Stimulated activated naive CD8-positive, alpha-beta T cell treated with anti-CD3 and anti-CD28 coated beads, Interleukin-15, Interleukin-2, amounts not matched to agents 100 U/mL and 50 U/mL, for 24 hours (primary cell): ENCODE measurements at regions not wholly inside any gene's neighbourhood (a gene's known extent, or its start where the extent isn't known, plus 50 kb on each side); places are given as distances from the start of the nearest gene placed in this dataset.
"Not testable (repeated sequence)": the region's sequence is repeated elsewhere in the genome, so short reads cannot be mapped to it uniquely, and the experiment has no call there.

Experiments
- ATAC-seq: fragments of 150-1000 bp; cut with Tn5 transposase; one replicate; pipeline ENCODE4 v1.10.0; 2021
- DNase-seq: peaks from one replicate; pipeline ENCODE4 v3.0.0; 2021

DNA sequence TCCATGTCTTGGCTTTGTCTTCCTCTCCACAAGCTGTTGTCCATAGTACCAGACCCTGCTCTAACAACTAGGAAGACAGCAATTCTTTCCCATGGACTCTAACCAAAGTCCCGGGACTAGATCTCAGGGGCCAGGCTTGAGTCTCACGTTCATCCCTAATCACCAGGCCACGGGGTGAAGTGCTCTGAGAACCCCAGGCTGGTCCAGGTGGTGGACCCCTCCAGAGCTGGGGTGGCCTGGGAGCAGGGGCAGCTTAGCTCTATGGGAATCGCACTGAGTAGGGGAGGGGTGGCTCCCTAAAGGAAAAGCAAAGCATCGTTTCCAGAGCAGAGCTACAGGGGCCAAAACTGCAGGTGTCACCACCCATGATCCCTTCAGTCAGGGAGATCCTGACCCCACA, 150.9 kb downstream of the TPRA1 start:
- DNase-seq (no peak), ATAC-seq (no peak)

DNA sequence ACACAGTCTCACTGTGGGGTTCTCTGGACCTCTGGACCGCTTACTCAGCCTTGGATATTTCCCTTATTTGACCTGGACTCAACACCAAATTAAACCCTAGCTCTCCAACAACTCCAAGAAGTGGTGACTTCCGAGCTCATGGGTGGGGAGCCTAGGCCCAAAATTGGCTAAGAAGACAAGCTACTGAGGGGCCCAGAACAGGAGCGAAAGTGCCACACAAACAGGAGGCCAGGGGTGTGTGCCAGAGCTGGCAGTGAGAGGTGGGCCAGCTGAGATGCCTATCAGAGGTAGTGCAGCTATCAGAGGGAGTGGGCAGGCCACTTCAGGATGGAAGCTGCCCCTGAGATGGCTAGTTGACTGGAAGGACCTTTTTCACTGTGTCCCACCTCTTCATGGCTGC, 151.1 kb upstream of the PRR20G start:
- ATAC-seq (no peak), DNase-seq (no peak)

DNA sequence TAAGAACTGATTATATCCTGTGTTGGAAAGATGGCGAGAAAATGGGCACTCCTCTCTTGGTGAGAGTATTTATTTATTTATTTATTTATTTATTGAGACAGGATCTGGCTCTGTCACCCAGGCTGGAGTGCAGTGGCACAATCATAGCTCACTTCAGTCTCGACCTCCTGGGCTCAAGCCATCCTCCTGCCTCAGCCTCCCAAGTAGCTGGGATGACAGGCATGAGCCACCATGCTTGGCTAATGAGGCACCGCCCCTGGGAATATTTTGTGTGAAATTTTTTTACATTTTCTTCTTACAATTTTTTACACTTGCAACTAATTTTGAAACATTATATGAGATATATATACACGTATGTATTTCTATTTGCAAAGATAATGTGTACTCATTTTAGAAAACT, 150.5 kb upstream of the PRR20G start:
- ATAC-seq (no peak), DNase-seq (no peak)

DNA sequence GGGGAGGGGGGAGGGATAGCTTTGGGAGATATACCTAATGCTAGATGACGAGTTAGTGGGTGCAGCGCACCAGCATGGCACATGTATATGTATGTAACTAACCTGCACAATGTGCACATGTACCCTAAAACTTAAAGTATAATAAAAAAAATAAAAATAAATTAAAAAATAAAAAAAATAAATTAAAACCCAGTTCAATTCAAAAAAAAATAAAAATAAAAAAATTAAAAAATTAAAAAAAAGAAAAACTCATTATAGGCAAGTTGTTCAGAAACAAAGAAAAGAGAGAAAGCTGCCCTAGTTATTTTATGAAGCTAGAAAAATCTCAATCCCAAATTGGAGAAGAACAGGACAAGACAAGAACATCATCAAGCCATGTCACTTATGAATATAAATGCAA, 147.5 kb upstream of the PRR20G start:
- ATAC-seq, DNase-seq: not testable (repeated sequence)

DNA sequence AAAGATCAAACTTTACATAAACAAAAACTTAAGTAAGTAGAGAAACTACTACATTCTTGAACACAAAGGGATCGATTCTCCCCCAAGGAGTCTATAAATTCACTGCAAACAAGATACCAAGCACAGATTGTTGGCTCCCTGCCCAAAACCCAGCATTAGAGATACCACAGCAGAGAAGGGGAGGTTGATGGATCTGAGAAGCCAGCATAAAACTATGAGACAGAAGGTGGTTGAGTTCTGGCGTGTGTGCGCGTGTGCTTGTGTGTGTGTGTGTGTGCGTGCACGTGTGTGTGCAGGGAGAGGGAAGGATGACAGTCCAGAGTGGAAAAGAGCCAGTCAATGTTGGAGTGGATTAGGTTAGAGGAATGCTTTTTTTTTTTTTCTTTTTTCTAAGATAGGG, 143.2 kb upstream of the PRR20G start:
- no peak for DNase-seq
- ATAC-seq, result no peak

DNA sequence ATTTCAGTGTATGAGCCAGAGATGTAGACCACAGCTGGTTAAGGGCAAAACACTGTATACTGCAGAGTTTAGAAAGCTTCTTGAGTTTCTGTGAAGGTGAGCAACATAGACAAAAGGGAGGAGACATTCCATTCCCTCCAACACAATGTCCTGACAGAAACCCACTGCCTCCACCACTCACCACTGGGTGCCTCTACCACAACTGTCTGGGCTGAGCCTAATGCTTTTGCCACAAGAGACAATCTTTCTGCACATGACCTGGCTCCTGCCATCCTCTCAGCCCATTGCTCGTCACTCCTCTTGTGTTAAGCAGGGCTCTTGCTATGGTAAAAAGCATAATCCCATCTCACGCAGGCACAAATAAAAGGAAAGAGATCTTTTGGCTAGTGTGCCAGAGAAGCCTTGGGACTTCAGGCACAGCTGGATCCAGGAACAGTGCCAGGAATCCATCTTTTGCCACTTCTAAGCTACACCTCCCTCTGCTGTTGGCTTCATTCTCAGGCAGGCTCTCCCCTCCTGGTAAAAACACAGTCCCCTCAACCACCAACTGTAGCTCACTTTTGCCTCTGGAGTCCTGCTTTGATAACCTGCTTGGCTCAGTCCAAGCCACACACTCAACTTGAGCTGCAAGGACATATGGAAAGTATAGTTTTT, 140.6 kb upstream of the PRR20G start:
- ATAC-seq (no peak), DNase-seq (no peak)

DNA sequence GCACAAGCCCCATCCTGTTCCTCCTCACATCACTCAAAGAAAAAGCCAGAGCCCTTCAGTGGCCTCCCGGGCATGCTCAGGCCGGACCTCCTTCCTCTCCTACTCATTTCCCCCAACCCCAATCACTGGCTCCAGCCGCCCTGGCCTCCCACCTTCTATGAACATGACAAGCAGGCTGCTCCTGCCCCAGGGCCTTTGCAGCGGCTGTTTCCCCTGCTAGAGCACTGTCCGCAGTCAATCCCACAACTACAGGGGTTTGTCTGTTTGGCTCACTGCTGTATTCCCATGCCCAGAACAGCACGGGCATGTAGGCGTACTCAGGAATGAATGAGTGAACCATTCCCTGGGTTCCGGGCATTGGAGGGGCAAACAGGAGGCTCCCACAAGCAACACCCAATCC, 139.8 kb upstream of the PRR20G start:
- DNase-seq (no peak), ATAC-seq (no peak)

DNA sequence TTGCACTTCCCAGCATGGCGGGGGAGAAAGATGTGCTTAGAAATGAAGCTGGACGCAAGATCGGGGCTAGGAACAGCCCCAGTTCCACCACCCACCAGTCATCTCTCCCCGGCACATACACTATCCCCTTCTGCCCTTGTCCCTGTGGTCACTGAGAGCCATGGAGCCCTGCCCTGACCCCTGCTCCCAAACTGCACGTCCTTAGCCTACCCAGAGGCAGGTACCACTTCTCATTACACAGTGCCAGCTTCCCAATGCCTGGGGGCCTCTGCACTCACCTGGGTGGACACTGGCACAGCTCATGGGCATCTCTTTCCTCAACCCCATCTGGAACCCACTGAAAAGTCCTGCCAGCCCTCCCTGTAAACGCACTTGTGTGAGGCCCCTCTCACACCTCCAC, 139.3 kb upstream of the PRR20G start:
- no peak for ATAC-seq

DNA sequence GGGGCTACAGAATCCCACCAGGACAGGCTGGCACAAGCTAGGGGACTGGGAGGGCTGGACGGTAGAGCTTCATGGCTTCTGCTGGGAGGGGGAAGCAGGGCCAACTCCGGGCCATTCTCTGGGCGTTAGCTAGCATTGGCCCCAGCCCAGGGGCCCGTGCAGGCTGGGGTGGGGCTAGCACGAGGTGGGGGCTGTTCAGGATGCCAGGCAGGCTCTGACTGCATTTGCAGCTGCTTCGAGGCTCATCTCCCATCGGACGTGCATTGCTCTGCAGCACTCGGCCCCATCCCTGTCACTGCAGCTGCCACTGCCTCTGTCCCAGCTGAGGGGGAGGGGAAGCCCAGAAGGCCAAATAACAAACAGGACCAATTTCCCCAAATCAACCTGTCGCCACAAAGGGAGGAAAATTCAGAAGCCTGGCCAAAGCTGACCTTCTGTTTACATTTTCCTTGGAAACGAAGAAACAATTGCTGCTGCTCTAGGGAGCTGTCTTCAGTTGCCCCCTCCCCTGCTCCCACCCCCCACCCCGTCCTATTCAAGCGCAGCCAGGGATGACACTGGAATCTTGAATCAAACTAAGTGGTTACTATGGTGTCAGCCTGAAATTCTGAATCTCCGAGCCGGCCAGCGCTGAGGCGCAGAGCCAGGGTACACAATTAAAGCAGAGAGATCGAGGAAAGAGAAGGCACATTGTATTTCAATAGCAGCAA, 138.8 kb upstream of the PRR20G start:
- ATAC-seq, result no peak

More for the DNA sequence above, 139.3 kb upstream of the PRR20G start:
- DNase-seq, result no peak

DNA sequence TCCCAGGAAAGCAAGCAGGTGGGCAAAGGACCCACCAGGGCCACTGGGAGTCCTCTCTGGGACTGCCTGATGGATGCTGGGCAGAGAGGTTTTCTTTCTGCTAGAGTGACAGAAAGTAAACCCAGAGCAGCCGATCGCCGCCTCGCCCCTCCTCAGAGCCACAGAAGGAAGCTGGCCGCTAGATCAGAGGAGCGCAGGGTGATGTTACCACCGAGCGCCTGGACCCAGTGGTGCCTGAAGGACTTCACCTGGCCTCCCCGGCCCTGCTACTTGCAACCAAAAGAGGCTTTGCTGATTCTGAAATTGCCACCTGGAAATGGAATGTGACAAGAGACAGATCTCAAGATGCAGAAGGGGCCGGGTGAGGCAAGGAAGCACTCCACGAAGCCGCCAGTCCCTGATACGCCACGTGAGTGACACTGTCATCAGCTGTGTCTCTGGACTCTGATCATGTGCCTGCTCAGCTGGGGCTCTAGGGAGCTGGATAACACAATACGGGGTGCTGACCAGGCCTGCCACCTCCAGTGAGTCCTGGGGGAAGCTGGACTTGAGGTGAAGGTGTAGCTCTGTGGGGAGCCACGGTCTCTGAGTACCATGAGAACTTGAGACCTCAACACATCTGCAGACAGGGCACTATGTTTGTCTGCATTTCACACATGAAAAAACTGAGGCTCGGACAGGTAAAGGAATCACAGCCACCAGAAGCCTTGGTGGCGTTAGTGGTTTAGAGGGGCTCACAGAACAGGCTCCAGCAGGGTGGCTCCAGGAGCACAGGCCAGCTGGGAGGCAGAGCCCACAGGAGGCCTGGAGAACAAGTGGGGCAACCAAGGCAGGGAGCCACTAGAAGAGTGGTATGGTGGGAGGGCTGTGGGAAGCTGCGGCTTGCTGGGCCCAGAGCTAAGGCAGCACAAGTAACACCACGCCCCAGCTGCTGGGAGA, 137.9 kb upstream of the PRR20G start:
- ATAC-seq (no peak), DNase-seq (no peak)

More for the DNA sequence above, 138.8 kb upstream of the PRR20G start:
- no peak for DNase-seq

DNA sequence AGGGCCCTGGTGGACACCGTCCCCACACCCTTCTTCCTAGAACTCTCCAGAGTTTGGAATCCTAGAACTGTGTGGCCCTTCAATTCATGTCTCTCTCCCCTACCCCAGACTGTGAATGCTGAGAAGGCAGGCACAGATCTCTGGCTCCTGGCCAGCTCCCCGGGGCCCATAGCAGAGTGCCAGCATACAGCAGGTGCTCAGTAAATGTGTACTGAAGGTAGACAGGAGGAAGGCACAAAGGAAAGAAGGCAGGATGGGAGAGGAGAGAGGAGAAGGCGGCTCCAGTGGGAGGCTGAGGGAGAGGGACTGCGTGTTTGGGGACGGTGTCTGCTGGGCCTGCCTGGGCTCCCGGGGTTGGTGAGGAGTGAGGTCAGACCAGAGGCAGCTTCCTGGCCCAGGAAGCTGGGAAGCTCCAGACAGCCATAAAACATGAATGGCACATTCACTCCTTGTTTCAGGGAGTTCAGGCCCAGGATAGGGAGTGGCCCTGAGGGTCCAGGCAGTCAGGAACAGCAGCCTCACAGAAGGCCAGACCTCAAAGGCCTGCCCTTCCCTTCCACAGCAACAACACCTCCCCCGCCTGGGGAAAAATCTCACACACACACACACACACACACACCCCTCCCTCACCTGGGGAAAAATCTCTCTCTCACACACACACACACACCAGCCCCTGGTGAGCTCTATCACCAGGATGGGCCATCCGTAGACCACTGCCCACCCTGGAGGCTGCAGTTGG, 137.1 kb upstream of the PRR20G start:
- DNase-seq (no peak), ATAC-seq (no peak)

DNA sequence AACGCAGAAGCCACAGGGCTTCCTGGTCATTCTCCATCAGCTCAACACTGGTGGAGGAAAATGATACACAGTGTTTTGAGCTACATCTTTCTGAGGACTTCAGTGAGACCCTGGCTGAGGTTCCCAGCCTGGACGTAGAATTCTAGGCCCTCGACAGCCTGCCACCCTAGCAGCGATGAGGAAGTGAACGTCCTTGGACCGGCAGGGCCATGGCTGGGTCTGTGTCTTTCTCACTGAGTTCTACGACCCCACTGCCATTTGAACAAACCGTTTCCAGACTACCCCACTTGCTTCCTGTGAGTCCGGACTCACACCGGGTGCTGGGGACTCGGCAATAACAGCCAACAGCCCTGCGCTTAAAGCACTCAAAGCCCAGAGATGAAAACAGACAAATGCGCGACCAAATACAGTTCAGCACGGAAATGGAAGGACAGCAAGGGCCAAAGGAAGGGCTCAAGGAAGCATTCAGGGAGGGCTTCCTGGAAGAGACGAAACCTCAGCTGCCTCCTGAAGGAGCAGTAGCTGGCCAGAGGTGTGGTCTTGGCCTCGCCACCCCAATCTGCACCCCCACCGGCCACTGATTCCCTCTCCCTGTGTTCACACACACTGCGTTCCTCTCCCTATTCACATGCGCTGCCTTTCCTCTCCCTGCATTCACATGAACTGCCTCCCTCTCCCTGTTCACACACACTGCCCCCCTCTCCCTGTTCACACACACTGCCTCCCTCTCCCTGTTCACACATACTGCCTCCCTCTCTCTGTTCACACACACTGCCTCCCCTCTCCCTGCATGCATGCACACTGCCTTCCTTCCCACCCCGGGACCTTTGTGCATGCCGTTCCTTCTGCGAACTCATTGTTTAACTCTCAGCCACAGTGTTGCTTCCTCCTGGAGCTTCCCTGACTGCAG, 136.3 kb upstream of the PRR20G start:
- no peak for DNase-seq
- no peak for ATAC-seq

DNA sequence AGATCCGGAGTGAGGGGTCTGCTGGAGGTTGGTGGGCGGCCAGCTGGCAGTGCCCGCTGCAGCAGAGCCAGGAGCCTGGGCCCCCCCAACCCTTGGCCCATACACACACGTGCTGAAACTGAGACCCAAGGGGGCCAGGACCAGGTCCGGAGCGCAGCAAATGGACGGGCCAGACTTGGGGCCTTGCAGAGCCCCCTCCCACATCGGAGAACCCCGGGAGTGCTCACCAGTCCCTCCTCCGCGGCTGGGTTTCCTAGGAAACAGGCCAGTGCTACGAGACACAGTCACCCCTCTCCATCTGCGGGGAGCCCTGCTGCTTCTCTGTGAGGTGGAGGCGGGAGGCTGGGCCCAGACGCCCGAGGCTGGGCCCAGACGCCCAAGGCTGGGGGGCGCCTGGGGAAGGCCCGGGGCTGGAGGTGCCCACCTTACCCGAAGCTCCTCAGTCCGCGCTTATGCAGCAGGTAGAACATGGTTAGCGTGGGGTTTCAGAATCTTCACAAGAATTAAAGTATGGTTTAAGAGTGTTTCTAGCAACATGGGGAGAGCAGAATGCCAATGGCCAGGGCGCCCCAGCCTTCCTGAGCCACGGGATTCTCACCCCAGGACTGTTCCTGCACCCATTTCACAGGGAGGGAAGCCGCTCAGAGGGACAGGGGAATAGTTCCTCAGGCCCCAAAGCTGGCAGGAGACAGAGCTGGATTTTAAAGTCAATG, 135.0 kb upstream of the PRR20G start:
- ATAC-seq, result no peak

DNA sequence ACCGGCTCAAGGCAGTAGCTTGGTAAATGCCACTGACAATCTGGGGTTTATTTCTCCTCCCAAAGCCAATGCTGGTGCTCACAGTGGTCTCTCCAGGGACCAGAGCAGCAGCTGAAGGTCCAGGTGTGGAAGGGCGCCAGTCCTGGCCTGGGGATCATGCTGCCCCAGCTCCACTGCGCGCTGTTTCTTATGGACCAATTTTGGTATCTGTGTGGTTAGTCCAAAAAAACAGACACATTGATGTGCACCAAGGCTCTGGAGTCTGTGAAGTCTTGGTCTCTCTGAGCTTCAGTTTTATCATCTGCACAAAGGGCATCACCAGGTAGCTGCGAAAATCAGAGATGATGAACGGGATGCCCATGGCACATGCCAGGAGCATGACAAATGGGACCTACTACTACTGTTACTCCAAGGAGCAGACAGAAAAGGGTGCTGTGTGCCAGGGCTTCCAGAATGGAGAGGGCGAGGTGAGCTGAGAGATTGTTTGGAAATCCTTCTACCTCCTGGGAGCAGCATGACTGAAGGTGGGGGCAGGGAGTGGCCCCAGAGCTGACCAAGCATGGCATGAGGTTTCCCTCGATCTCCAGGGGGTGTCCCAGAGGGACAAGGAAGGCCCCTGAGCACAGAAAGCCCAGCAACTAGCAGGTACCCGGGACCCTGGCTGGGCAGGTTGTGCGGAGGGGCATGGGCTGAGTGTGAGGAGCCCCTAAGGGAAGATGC, 134.3 kb upstream of the PRR20G start:
- ATAC-seq, result no peak

More for the DNA sequence above, 135.0 kb upstream of the PRR20G start:
- DNase-seq, result no peak

DNA sequence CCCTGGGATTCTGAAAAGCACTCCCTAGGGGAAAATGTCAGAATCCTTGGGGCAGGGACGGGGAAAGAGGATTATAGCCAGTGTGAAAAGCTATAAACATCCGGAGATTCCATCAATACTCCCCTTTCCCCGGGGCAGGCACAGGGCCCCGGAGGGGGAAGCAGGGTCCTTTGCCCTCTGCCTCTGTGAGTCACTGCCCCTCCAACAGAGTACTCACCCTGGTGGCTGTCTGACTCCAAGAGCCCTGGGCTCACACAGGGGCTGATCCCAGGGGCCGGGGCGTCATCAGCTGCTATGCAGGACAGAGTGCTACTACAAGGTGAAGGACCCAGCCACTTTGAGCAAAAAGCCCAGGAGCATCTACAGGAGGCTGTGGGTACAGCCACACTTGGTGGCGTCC, 133.0 kb upstream of the PRR20G start:
- ATAC-seq (no peak), DNase-seq (no peak)

More for the DNA sequence above, 134.3 kb upstream of the PRR20G start:
- no peak for DNase-seq

DNA sequence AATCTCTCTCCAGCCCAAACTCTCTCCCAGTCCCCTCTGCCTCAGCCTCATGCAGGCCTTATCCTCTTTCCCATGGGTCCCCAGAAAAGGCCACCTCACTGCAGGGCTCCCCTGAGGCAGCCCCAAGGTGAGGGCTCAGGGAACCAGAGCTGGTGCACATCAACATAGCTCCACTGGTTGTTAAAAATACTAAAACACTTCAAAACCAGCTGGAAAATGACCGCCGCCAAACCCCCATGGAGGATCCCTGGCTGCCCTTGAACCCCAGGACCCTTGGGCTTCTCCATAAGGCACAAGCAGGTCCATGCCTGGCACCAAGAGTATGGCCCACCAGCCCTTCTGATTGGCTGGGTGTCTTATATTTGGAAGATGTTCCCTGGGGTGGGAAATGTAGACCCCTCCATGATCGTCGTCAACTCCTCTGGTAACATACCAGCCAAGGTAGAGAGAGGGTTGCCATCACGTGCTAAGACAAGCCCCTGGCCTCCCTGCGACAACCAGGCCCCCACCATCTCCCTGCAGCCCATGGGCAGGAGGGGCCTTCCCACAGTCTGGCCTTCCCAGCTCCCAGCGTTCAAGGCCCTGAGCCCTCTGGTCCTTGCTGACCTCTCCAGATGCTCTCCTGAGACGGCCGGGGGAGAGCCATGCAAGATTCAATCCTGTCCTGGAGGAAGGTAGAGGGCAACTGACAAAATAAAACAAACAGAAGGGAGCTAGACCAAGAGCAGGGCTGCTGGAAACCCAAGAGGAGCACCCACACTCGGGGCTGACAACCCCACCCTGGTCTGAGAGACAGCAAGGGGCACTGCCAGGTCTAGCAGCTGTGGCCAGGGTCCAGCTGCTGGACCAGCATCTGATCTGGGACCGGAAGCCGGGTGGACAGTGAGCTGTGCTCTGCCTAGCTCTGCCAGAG, 132.1 kb upstream of the PRR20G start:
- no peak for ATAC-seq
- DNase-seq, result no peak

DNA sequence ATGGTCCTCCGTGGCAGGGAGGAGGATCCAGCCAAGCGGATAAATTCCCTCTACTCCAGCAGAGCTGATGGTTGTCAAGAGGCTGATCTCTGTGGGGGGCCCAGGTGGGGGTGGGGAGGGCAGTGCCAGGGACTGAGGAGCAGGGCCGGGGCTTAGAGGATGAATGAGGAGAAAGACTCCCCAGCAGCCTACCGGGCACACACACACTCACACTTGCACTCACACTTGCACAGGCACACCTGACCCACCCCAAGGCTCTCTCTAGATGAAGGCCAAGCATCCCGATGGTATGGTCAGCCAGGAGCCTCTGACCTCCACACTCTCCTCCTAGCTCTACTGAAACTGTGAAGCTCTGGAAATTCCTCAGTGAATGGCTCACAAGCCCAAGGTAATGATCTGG, 131.3 kb upstream of the PRR20G start:
- no peak for DNase-seq
- ATAC-seq, result no peak

DNA sequence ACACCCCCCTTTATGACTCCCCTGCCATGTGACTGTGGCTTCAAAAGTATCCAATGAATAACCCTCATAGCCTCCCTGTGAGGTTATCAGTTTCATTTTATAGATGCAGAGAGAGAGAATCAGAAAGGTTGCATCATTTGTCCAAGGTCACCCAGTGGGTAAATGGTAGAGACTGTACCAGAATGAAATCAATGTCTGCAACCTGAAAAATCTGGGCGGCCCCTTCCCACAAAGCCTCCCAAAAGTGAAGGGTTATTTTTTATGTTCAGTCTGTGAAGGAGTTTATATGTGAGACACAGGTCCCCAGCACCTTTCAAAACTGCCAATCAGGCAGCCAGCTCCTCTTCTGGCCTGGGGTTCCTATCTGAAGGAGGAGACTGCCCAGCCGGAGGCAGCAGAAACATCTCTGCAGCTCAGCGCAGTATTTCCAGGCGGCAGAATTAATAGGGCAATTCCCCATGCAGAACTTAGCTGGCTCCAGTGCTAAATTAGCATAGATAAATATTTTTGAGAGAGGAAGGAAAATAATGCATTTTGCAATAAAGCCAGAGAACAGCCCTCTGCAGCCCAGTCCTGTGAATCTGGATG, 130.8 kb upstream of the PRR20G start:
- ATAC-seq (no peak), DNase-seq (no peak)
